SK-N-SH treated with all-trans-retinoic acid at 6 μM for 48 hours (cell line): ENCODE measurements at regions not wholly inside any gene's neighbourhood (a gene's known extent, or its start where the extent isn't known, plus 50 kb on each side); places are given as distances from the start of the nearest gene placed in this dataset.

Source experiments
- ATAC-seq: fragments of 200-7000 bp; cut with Tn5 transposase; 3 replicates; pipeline ENCODE4 v1.9.1; 2020; ENCODE audit warnings: mild to moderate bottlenecking, moderate library complexity
- BACH2 ChIP-seq: fragments of 250-450 bp; sonication (Bioruptor Pico); IDR thresholded peaks from 2 replicates; pipeline ENCODE4 v1.9.0; 2021; ENCODE audit warnings: mild to moderate bottlenecking, borderline replicate concordance
- ESRRG ChIP-seq: fragments of 250-450 bp; sonication (Bioruptor Pico); IDR thresholded peaks from 2 replicates; pipeline ENCODE4 v1.6.1; 2021; ENCODE audit warnings: mild to moderate bottlenecking
- GLIS3 ChIP-seq: fragments of 250-450 bp; sonication (Bioruptor Pico); IDR thresholded peaks from 2 replicates; pipeline ENCODE4 v1.5.0; 2020; ENCODE audit warnings: mild to moderate bottlenecking, moderate library complexity
- ISL1 ChIP-seq: fragments of 250-450 bp; sonication (Bioruptor Pico); IDR thresholded peaks from 2 replicates; pipeline ENCODE4 v2.1.2; 2022; ENCODE audit warnings: mild to moderate bottlenecking, moderate library complexity
- OSR1 ChIP-seq: fragments of 250-450 bp; sonication (Bioruptor Pico); IDR thresholded peaks from 2 replicates; pipeline ENCODE4 v1.8.0; 2022; ENCODE audit warnings: moderate library complexity, mild to moderate bottlenecking, inconsistent platforms
- PPARA ChIP-seq: fragments of 250-450 bp; sonication (Bioruptor Pico); IDR thresholded peaks from 2 replicates; pipeline ENCODE4 v1.5.0; 2020; ENCODE audit warnings: mild to moderate bottlenecking, borderline replicate concordance
- RARB ChIP-seq: fragments of 250-450 bp; sonication (Bioruptor Pico); IDR thresholded peaks from 2 replicates; pipeline ENCODE4 v1.8.0; 2021; ENCODE audit warnings: mild to moderate bottlenecking, moderate library complexity
- SNAI2 ChIP-seq: fragments of 250-450 bp; sonication (Bioruptor Pico); IDR thresholded peaks from 2 replicates; pipeline ENCODE4 v1.5.0; 2020; ENCODE audit warnings: mild to moderate bottlenecking, moderate library complexity
- TCF4 ChIP-seq: fragments of 250-450 bp; sonication (Bioruptor Pico); IDR thresholded peaks from 2 replicates; pipeline ENCODE4 v1.8.0; 2021; ENCODE audit warnings: mild to moderate bottlenecking, moderate library complexity, borderline replicate concordance
- ZFP3 ChIP-seq: fragments of 250-450 bp; sonication (Bioruptor Pico); IDR thresholded peaks from 2 replicates; pipeline ENCODE4 v1.5.0; 2020; ENCODE audit warnings: mild to moderate bottlenecking, moderate library complexity
- ZFP30 ChIP-seq: fragments of 450-650 bp; formaldehyde crosslinking; IDR thresholded peaks from 2 replicates; pipeline ENCODE4 v1.5.0; 2022; ENCODE audit warnings: mild to moderate bottlenecking, moderate library complexity
- ZNF565 ChIP-seq: fragments of 450-650 bp; formaldehyde crosslinking; conservative IDR thresholded peaks from 2 replicates; pipeline ENCODE4 v1.5.0; 2020; ENCODE audit warnings: low read depth, mild to moderate bottlenecking, moderate library complexity
- ZNF70 ChIP-seq: fragments of 450-650 bp; formaldehyde crosslinking; IDR thresholded peaks from 2 replicates; pipeline ENCODE4 v1.5.0; 2020; ENCODE audit warnings: mild to moderate bottlenecking, moderate library complexity
- TF ChIP-seq, protein P1 (sequence below): fragments of 250-450 bp; sonication (Bioruptor Pico); IDR thresholded peaks from 2 replicates; pipeline ENCODE4 v1.5.1; 2021; ENCODE audit warnings: mild to moderate bottlenecking, moderate library complexity
- TF ChIP-seq, protein P2 (sequence below): fragments of 250-450 bp; sonication (Bioruptor Pico); IDR thresholded peaks from 2 replicates; pipeline ENCODE4 v1.8.0; 2021; ENCODE audit warnings: low read depth, mild to moderate bottlenecking, moderate library complexity, borderline replicate concordance
- TF ChIP-seq, protein P3 (sequence below): fragments of 250-450 bp; sonication (Bioruptor Pico); IDR thresholded peaks from 2 replicates; pipeline ENCODE4 v1.5.1; 2020; ENCODE audit warnings: low read depth, mild to moderate bottlenecking, moderate library complexity
- TF ChIP-seq, protein P4 (sequence below): fragments of 250-450 bp; sonication (Bioruptor Pico); IDR thresholded peaks from 2 replicates; pipeline ENCODE4 v1.5.0; 2020; ENCODE audit warnings: mild to moderate bottlenecking, moderate library complexity

DNA sequence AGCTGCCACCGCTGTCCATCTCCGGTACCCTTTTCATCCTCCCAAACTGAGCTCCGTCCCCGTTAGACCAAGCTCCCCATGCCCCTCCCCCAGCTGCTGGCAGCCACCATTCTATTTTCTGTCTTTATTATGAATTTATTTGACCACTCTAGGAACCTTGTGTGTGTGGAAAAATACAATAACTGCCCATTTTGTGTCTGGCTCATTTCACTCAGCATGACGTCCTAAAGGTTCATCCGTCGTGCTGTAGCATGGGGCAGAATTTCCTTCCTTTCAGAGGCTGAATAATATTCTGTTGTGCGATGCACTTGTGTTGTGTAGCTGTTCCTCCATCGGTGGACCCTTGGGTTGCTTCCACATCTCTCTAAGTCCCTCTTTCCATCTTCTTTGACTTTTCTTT is 263.1 kb downstream of the SEC14L1 start:
- no peak for ATAC-seq
- TF ChIP-seq ZNF70 (CRISPR knock-in tag) (no peak), BACH2 (CRISPR knock-in tag) (no peak), SNAI2 (CRISPR knock-in tag) (no peak), OSR1 (CRISPR knock-in tag) (no peak), TCF4 (no peak), ZNF565 (CRISPR knock-in tag) (no peak), ZFP30 (no peak), ISL1 (CRISPR knock-in tag) (no peak), PPARA (CRISPR knock-in tag) (no peak), ESRRG (CRISPR knock-in tag) (no peak), RARB (CRISPR knock-in tag) (no peak)
- TF ChIP-seq, protein P1, sequence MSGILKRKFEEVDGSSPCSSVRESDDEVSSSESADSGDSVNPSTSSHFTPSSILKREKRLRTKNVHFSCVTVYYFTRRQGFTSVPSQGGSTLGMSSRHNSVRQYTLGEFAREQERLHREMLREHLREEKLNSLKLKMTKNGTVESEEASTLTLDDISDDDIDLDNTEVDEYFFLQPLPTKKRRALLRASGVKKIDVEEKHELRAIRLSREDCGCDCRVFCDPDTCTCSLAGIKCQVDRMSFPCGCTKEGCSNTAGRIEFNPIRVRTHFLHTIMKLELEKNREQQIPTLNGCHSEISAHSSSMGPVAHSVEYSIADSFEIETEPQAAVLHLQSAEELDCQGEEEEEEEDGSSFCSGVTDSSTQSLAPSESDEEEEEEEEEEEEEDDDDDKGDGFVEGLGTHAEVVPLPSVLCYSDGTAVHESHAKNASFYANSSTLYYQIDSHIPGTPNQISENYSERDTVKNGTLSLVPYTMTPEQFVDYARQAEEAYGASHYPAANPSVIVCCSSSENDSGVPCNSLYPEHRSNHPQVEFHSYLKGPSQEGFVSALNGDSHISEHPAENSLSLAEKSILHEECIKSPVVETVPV (CRISPR knock-in tag), result no peak
- TF ChIP-seq, protein P2, sequence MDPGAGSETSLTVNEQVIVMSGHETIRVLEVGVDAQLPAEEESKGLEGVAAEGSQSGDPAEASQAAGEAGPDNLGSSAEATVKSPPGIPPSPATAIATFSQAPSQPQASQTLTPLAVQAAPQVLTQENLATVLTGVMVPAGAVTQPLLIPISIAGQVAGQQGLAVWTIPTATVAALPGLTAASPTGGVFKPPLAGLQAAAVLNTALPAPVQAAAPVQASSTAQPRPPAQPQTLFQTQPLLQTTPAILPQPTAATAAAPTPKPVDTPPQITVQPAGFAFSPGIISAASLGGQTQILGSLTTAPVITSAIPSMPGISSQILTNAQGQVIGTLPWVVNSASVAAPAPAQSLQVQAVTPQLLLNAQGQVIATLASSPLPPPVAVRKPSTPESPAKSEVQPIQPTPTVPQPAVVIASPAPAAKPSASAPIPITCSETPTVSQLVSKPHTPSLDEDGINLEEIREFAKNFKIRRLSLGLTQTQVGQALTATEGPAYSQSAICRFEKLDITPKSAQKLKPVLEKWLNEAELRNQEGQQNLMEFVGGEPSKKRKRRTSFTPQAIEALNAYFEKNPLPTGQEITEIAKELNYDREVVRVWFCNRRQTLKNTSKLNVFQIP (CRISPR knock-in tag), result no peak
- TF ChIP-seq, protein P3, sequence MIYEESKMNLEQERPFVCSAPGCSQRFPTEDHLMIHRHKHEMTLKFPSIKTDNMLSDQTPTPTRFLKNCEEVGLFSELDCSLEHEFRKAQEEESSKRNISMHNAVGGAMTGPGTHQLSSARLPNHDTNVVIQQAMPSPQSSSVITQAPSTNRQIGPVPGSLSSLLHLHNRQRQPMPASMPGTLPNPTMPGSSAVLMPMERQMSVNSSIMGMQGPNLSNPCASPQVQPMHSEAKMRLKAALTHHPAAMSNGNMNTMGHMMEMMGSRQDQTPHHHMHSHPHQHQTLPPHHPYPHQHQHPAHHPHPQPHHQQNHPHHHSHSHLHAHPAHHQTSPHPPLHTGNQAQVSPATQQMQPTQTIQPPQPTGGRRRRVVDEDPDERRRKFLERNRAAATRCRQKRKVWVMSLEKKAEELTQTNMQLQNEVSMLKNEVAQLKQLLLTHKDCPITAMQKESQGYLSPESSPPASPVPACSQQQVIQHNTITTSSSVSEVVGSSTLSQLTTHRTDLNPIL (CRISPR knock-in tag), result no peak

DNA sequence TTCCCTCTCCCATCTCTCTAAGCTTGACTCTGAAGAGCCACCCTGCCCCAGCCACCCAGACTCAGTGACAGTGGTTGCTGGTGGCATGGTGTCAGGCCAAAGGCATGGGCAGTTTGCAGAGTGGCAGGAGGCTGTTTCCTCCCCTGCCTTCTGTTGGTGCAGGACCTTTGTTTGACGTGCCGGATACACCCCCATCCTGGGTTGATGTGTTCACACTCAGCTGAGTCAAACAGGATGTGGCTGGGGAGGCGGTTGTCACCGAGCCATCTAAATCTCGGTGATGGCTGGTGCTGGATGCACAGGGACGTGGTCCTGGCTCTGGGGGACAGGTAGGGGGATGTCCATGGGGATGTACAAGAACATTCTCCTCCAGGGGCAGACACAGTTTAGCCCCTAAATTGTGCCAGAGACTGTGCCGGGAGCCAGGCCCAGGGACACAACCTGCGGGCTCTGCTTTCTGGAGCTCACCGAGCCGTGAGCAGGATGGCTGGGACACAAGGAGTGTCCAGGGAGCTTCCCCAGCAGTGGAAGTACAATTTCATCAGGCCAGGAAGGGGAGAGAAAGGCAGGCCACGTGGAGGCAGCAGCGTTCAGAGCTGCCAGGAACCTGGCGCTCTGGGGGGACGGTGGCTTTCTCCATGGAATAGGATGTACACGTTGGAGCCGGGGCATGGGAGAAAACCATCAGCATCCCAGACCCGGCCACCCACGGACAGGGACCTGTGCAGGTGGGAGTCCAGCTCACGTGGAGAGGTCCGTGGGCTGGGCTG is 264.2 kb downstream of the SEC14L1 start:
- TF ChIP-seq TCF4 (no peak), GLIS3 (CRISPR knock-in tag) (no peak), ZNF70 (CRISPR knock-in tag) (no peak)
- TF ChIP-seq, protein P3 (CRISPR knock-in tag), result no peak
- TF ChIP-seq, protein P4, sequence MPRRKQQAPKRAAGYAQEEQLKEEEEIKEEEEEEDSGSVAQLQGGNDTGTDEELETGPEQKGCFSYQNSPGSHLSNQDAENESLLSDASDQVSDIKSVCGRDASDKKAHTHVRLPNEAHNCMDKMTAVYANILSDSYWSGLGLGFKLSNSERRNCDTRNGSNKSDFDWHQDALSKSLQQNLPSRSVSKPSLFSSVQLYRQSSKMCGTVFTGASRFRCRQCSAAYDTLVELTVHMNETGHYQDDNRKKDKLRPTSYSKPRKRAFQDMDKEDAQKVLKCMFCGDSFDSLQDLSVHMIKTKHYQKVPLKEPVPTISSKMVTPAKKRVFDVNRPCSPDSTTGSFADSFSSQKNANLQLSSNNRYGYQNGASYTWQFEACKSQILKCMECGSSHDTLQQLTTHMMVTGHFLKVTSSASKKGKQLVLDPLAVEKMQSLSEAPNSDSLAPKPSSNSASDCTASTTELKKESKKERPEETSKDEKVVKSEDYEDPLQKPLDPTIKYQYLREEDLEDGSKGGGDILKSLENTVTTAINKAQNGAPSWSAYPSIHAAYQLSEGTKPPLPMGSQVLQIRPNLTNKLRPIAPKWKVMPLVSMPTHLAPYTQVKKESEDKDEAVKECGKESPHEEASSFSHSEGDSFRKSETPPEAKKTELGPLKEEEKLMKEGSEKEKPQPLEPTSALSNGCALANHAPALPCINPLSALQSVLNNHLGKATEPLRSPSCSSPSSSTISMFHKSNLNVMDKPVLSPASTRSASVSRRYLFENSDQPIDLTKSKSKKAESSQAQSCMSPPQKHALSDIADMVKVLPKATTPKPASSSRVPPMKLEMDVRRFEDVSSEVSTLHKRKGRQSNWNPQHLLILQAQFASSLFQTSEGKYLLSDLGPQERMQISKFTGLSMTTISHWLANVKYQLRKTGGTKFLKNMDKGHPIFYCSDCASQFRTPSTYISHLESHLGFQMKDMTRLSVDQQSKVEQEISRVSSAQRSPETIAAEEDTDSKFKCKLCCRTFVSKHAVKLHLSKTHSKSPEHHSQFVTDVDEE (CRISPR knock-in tag), result no peak
- TF ChIP-seq, all 23 proteins: peak for 0
- peak; percentile 58 for ATAC-seq

DNA sequence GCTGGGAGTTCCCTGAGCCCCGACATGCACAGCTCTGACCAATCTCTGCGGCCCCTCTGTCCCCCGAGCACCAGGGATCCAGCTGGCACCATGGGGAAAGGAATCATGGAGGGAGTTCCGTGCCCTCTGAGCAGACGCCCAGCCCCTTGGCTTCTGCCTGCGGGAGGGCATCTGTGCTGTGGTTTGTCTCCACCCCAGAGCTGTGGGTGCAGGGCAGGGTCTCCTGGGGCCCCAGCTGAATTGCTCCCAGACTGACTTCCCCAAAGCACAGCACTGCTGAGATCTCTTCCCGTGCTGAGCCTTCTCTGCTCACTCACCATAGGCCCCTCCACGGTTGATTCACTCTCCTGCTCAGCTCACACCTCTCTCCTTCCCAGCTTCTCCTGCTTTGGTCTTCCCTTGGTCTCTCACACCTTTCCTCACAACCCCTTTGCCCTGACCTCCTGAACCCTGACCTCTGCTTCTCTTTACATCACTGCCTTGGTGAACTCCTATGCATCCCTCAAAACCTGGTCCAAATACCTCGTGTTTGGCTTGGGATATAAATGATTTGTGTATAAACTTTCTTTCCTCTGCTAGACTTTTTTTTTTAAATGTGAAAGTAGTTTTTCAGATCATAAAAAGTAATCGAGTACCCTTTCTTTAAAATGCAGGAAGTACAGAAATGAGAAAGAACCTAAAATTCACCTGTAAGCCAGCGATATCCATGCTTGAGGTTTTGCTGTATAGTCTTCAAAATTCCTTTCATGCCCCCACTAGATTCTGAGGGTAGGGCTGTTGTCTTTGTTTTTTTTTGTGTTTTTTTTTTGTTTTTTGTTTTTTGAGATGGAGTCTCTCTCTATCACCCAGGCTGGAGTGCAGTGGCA is 265.3 kb downstream of the SEC14L1 start:
- TF ChIP-seq ZFP3 (CRISPR knock-in tag), result peak; percentile 99
- TF ChIP-seq, protein P3 (CRISPR knock-in tag), result no peak
- no peak for ATAC-seq
